Neural progenitor cell (in vitro differentiated cells): ENCODE measurements at regions not wholly inside any gene's neighbourhood (a gene's known extent, or its start where the extent isn't known, plus 50 kb on each side); places are given as distances from the start of the nearest gene placed in this dataset.

ENCODE experiments used
- DNase-seq: peaks from one replicate; pipeline ENCODE4 v3.0.0-alpha.2; 2016; ENCODE audit warnings: low spot score
- H2AFZ ChIP-seq: fragments of 200-600 bp; sonication (generic); replicated peaks from 2 replicates; pipeline ENCODE4 v1.6.1; 2016; ENCODE audit warnings: antibody characterized with exemption
- H3F3A ChIP-seq: fragments of 200-600 bp; sonication (generic); 2 replicates; pipeline ENCODE4 v1.6.1; 2016; ENCODE audit warnings: antibody characterized with exemption, low read depth
- H3K27ac ChIP-seq: fragments of 200-600 bp; sonication (generic); 2 replicates; pipeline ENCODE4 v1.5.1; 2016; ENCODE audit warnings: mild to moderate bottlenecking
- H3K27me3 ChIP-seq: fragments of 200-600 bp; sonication (generic); 2 replicates; pipeline ENCODE4 v1.6.1; 2016; ENCODE audit warnings: mild to moderate bottlenecking, moderate library complexity
- H3K36me3 ChIP-seq: fragments of 200-600 bp; sonication (generic); 2 replicates; pipeline ENCODE4 v1.5.1; 2016
- H3K4me1 ChIP-seq: fragments of 200-600 bp; sonication (generic); 2 replicates; pipeline ENCODE4 v1.6.1; 2016; ENCODE audit warnings: mixed run types
- H3K4me2 ChIP-seq: fragments of 200-600 bp; sonication (generic); 2 replicates; pipeline ENCODE4 v1.6.1; 2016
- H3K4me3 ChIP-seq: fragments of 200-600 bp; sonication (generic); 2 replicates; pipeline ENCODE4 v1.5.1; 2016
- H3K79me2 ChIP-seq: fragments of 200-600 bp; sonication (generic); 2 replicates; pipeline ENCODE4 v1.6.1; 2016; ENCODE audit warnings: low read depth
- H3K9ac ChIP-seq: fragments of 200-600 bp; sonication (generic); 2 replicates; pipeline ENCODE4 v1.6.1; 2016
- H3K9me3 ChIP-seq: fragments of 200-600 bp; sonication (generic); 2 replicates; pipeline ENCODE4 v1.5.1; 2016; ENCODE audit warnings: low read depth
- H4K20me1 ChIP-seq: fragments of 200-600 bp; sonication (generic); 2 replicates; pipeline ENCODE4 v1.6.1; 2016; ENCODE audit warnings: low read depth
- H3K27ac Mint-ChIP-seq: 3 replicates; pipeline ENCODE4 v1.8.0; 2021; ENCODE audit warnings: mixed read lengths
- H3K27me3 Mint-ChIP-seq: 2 replicates; pipeline ENCODE4 v1.8.0; 2022; ENCODE audit warnings: low read depth, mild to moderate bottlenecking, inconsistent platforms, moderate library complexity, mixed read lengths; ENCODE audit not compliant: insufficient read depth
- H3K36me3 Mint-ChIP-seq: 3 replicates; pipeline ENCODE4 v1.8.0; 2021; ENCODE audit warnings: mixed read lengths
- H3K4me1 Mint-ChIP-seq: 3 replicates; pipeline ENCODE4 v1.8.0; 2021; ENCODE audit warnings: mixed read lengths
- H3K4me3 Mint-ChIP-seq: 3 replicates; pipeline ENCODE4 v1.8.0; 2021; ENCODE audit warnings: mild to moderate bottlenecking, moderate library complexity, mixed read lengths
- H3K9me3 Mint-ChIP-seq: 3 replicates; pipeline ENCODE4 v1.8.0; 2020; ENCODE audit warnings: mixed read lengths
- CTCF ChIP-seq: fragments of 200-600 bp; sonication (generic); IDR thresholded peaks from 2 replicates; pipeline ENCODE4 v1.5.1; 2017; ENCODE audit warnings: antibody characterized with exemption, mild to moderate bottlenecking
- EZH2 ChIP-seq: fragments of 200-600 bp; sonication (generic); IDR thresholded peaks from 2 replicates; pipeline ENCODE4 v1.6.1; 2017; ENCODE audit warnings: antibody characterized with exemption, mild to moderate bottlenecking, moderate library complexity
- EZH2phosphoT487 ChIP-seq: fragments of 200-600 bp; sonication (generic); IDR thresholded peaks from 2 replicates; pipeline ENCODE4 v1.6.1; 2017; ENCODE audit warnings: antibody characterized with exemption

GRCh38 chr15:31554261-31554660 lies 227.6 kb downstream of the KLF13 start:
- TF ChIP-seq EZH2 (no peak), CTCF (no peak), EZH2phosphoT487 (no peak)
- no peaks in the 10 kb centered on the region for H3K79me2 ChIP-seq
- Mint-ChIP-seq H3K27ac (no peak overlapping the region), H3K4me3 (no peak overlapping the region), H3K9me3 (no peaks in the 10 kb centered on the region), H3K4me1 (peaks cover 2% of the 10 kb centered on the region), H3K36me3 (no peaks in the 10 kb centered on the region), H3K27me3 (no peaks in the 10 kb centered on the region)
- peaks cover 13% of the 10 kb centered on the region for H3K4me1 ChIP-seq
- H3K4me3 ChIP-seq, result no peak overlapping the region
- H3K36me3 ChIP-seq, result no peaks in the 10 kb centered on the region
- no peaks in the 10 kb centered on the region for H4K20me1 ChIP-seq
- no peak overlapping the region for H3K4me2 ChIP-seq
- no peaks in the 10 kb centered on the region for H3K27me3 ChIP-seq
- no peak for DNase-seq
- no peak overlapping the region for H2AFZ ChIP-seq
- H3F3A ChIP-seq, result peaks cover 6% of the 10 kb centered on the region
- H3K27ac ChIP-seq, result no peak overlapping the region
- H3K9me3 ChIP-seq, result no peaks in the 10 kb centered on the region
- no peak overlapping the region for H3K9ac ChIP-seq

- no peaks in the 10 kb centered on the region for H4K20me1 ChIP-seq
- no peak overlapping the region for H2AFZ ChIP-seq
- no peak overlapping the region for H3K27ac ChIP-seq
- H3K4me1 ChIP-seq, result peaks cover 8% of the 10 kb centered on the region
- H3K27ac Mint-ChIP-seq, result no peak overlapping the region
- no peaks in the 10 kb centered on the region for H3F3A ChIP-seq
- H3K4me2 ChIP-seq, result no peak overlapping the region
- DNase-seq, result no peak
- no peaks in the 10 kb centered on the region for H3K9me3 ChIP-seq
- no peaks in the 10 kb centered on the region for H3K27me3 ChIP-seq
- H3K36me3 ChIP-seq, result no peaks in the 10 kb centered on the region
- H3K27me3 Mint-ChIP-seq, result peaks cover 3% of the 10 kb centered on the region
- no peak overlapping the region for H3K4me3 ChIP-seq
- H3K4me3 Mint-ChIP-seq, result no peak overlapping the region
- H3K9ac ChIP-seq, result no peak overlapping the region
- H3K79me2 ChIP-seq, result no peaks in the 10 kb centered on the region
- H3K4me1 Mint-ChIP-seq, result peaks cover 5% of the 10 kb centered on the region
- H3K36me3 Mint-ChIP-seq, result no peaks in the 10 kb centered on the region
- H3K9me3 Mint-ChIP-seq, result no peaks in the 10 kb centered on the region
- TF ChIP-seq EZH2phosphoT487, result no peak
- no peak for TF ChIP-seq CTCF
- no peak for TF ChIP-seq EZH2
Observed at GRCh38 chr15:31555022-31555421, 228.4 kb downstream of the KLF13 start.

- no peak overlapping the region for H3K27ac ChIP-seq
- no peak for TF ChIP-seq CTCF
- no peak for TF ChIP-seq EZH2
- no peak for TF ChIP-seq EZH2phosphoT487
- no peaks in the 10 kb centered on the region for H3K9me3 ChIP-seq
- H2AFZ ChIP-seq, result no peak overlapping the region
- H3K4me1 ChIP-seq, result peaks cover 15% of the 10 kb centered on the region
- H3K36me3 ChIP-seq, result no peaks in the 10 kb centered on the region
- H3K9ac ChIP-seq, result no peak overlapping the region
- Mint-ChIP-seq H3K27me3 (peaks cover 3% of the 10 kb centered on the region), H3K36me3 (no peaks in the 10 kb centered on the region), H3K27ac (no peak overlapping the region), H3K9me3 (no peaks in the 10 kb centered on the region), H3K4me1 (peaks cover 12% of the 10 kb centered on the region), H3K4me3 (no peak overlapping the region)
- no peak overlapping the region for H3K4me2 ChIP-seq
- H3K4me3 ChIP-seq, result no peak overlapping the region
- H3K27me3 ChIP-seq, result no peaks in the 10 kb centered on the region
- no peaks in the 10 kb centered on the region for H3K79me2 ChIP-seq
- no peaks in the 10 kb centered on the region for H4K20me1 ChIP-seq
- DNase-seq, result no peak
- H3F3A ChIP-seq, result no peaks in the 10 kb centered on the region
Observed at GRCh38 chr15:31556494-31557150, 230.0 kb downstream of the KLF13 start.
